ENCODE measurements at regions not wholly inside any gene's neighbourhood (a gene's known extent, or its start where the extent isn't known, plus 50 kb on each side); places are given as distances from the start of the nearest gene placed in this dataset.
"Not testable (repeated sequence)": the region's sequence is repeated elsewhere in the genome, so short reads cannot be mapped to it uniquely, and the experiment has no call there.

DNA sequence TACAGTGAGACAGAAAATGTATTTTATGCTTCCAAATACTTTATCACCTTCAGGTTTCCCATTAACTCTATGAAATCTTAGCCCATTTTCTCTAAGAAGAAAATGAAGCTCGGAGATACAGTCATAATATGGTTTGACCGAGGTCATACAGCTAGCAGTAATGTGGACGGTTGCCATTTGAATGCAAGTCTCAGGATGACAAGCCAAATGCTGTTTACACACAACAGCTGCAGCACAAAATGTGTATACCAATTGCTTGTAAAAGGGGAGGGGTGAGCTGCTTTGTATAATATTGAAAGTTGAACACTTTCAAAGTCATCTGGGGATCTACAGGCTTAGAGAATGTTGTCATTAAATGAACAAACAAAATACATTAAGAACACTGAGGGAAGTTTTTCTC, 93.8 kb upstream of the FSIP2 start:
- no peak for DNase-seq (ENCODE audit: low read depth in 2 of 2)

GRCh38 chr2:185645529-185645928, 93.1 kb upstream of the FSIP2 start:
- no peak for DNase-seq (ENCODE audit: low read depth in 2 of 2)

DNA sequence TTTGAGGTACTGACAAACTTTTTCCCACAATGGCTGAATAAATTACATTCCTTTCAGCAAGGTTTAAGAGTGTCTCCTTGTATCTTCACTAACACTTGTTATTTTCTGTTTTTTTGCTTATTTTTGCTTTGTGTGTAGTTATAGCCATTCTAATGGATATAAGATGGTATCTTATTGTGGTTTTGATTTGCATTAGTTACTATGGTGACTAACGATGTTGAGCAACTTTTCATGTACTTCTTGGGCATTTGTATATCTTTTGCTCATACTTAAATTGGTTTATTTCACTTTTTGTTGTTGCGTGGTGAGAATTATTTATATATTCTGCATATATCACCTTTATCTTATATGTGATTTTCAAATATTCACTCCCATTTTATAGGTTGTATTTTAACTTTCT, 79.9 kb upstream of the FSIP2 start:
- DNase-seq (ENCODE audit: low read depth in 2 of 2) = no peak

GRCh38 chr2:185663811-185664210, 74.8 kb upstream of the FSIP2 start:
- DNase-seq (ENCODE audit: low read depth in 2 of 2) = no peak

DNA sequence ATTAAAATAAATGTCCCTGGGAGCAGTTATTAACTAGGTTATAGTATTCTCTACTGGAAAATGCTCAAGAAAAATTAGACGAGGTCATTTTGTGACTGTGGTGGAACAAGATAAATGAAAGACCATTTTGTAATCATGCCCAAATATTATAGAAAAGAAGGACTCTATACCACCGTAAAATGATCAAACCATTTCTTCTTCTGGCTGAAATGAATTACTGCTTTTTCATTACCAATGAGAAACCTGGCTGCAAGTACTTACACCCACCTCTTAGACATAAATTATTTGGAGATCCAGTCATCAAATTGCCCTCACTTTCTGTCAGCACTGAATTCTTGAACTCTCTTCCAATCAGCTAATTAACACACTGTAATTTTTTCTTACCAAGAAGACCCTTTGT, 74.2 kb upstream of the FSIP2 start:
- no peak for DNase-seq (ENCODE audit: low read depth in 2 of 2)

- DNase-seq (ENCODE audit: low read depth in 2 of 2) = no peak
Measured at GRCh38 chr2:185665251-185665814, 73.3 kb upstream of the FSIP2 start.

GRCh38 chr2:185667452-185667851, 71.2 kb upstream of the FSIP2 start:
- no peak for DNase-seq (ENCODE audit: low read depth in 2 of 2)

DNA sequence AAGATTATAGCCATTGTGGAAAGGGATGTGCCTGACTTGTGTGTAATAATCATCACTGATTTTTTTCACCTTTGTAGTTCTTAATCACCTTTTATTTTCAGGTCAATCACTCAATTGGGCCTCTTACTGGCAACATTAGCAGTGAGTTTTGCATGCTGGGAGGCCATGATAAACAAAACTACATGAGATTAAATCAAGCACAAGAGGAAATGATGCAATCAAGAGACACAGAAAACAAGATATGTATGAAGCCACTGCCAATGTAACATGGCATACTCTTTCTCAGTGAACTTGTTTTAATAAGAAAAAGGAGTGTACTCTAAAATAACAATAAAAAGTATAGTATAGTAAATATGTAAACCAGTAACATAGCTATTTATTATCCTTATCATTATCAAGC, 69.9 kb upstream of the FSIP2 start:
- DNase-seq (ENCODE audit: low read depth in 2 of 2) = no peak

GRCh38 chr2:185674232-185674631, 64.4 kb upstream of the FSIP2 start:
- no peak for DNase-seq (ENCODE audit: low read depth in 2 of 2)

DNA sequence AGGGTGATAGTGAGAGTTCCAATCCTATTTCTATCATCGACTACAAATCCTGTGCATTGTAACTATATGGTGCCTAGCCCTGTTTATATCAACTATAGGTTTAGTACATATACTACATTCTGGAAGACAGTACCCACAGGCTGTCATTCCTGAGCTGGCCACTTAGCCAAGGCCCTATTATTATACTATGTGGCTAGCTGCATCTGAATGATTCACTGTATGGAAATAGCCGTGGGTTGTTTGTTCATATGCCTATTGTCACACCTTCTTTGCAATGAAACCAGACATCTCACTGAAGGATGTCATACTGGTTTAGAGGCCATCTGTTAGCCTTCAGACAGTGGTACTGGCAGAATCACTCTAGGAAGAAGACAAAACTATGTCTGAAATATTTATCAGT, 62.3 kb upstream of the FSIP2 start:
- no peak for DNase-seq (ENCODE audit: low read depth in 2 of 2)

- DNase-seq (ENCODE audit: low read depth in 2 of 2) = not testable (repeated sequence)
Measured at GRCh38 chr2:185687001-185687400, 51.6 kb upstream of the FSIP2 start.

DNA sequence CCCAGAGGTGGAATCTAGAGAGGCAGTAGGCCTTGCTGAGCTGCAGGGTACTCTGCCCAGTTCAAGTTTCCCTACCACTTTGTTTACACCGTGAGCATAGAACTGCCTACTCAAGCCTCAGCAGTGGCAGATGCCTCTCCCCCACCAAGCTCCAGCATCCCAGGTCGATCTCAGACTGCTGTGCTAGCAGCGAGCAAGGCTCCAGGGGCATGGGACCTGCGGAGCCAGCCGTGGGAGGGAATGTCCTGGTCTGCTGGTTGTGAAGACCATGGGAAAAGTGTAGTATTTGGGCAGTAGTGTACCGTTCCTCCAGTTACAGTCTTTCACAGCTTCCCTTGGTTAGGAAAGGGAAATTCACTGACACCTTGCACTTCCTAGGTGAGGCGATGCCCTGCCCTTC, 50.6 kb upstream of the FSIP2 start:
- no peak for DNase-seq (ENCODE audit: low read depth in 2 of 2)
